ENCODE measurements at regions not wholly inside any gene's neighbourhood (a gene's known extent, or its start where the extent isn't known, plus 50 kb on each side); places are given as distances from the start of the nearest gene placed in this dataset.

DNA sequence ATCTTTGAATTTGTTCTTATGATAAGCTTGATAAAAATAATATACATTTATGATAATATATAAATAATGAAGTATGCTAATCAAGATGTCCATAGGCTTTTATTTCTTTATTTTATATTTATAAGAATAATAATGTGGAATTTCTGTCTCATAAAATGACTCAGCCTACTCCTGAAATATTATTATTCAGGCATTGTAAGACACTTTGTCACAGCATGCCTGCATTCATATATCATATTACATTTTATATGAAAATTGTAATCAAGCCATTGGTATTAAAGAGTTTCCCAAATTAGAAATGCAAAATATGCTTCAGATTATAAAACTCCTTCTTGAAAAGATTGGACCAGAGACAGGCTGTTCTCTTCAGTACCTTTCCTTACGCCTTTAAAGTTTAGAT is 1303.7 kb upstream of the CADM2 start:
- no peaks in the 10 kb centered on the region for H3K79me2 ChIP-seq (ENCODE audit: low read length)
- TF ChIP-seq CTCF (conservative IDR thresholded peaks at IDR 0.05; ENCODE audit: low read depth, low read length) (no peak), EZH2phosphoT487 (IDR thresholded peaks at IDR 0.05; ENCODE audit: borderline replicate concordance, low read length) (no peak), EZH2 (IDR thresholded peaks at IDR 0.05; ENCODE audit: low read length, unreplicated experiment) (no peak)
- ATAC-seq (peak; percentile 92), DNase-seq (peak; percentile 57)
- no peaks in the 10 kb centered on the region for H3K9me2 ChIP-seq (replicated peaks; ENCODE audit: low read length)
- peaks cover 7% of the 10 kb centered on the region for H3K4me1 ChIP-seq (ENCODE audit: insufficient read depth, low read length)
- ChIA-PET CTCF (no interaction called here), POLR2A (ENCODE audit: unreplicated experiment) (interaction anchor here (0.6 kb wide), 1 partner anchor 1650 kb away, joined by 5 read pairs; no protein-coding TSS in a partner anchor)
- no peak overlapping the region for H3K4me3 ChIP-seq (ENCODE audit: low read length)
- no peak overlapping the region for H3K9ac ChIP-seq (ENCODE audit: low read length)
- H3K9me3 ChIP-seq (ENCODE audit: low read length), result no peaks in the 10 kb centered on the region
- no peak overlapping the region for H3K27ac ChIP-seq (ENCODE audit: low read length)
- H4K20me1 ChIP-seq (ENCODE audit: low read length), result no peaks in the 10 kb centered on the region
- intact Hi-C loops (cut with micrococcal nuclease), result no loop called here
- no peaks in the 10 kb centered on the region for H3K36me3 ChIP-seq (ENCODE audit: low read depth, low read length)
- H2AFZ ChIP-seq (ENCODE audit: low read length), result no peak overlapping the region
- no peaks in the 10 kb centered on the region for H3F3A ChIP-seq (ENCODE audit: low read length, unreplicated experiment)
- H3K4me2 ChIP-seq (ENCODE audit: low read length), result no peak overlapping the region
- BruUV-seq (replicated peaks), result no TSS peak
- no peaks in the 10 kb centered on the region for H3K27me3 ChIP-seq (ENCODE audit: low read length)

DNA sequence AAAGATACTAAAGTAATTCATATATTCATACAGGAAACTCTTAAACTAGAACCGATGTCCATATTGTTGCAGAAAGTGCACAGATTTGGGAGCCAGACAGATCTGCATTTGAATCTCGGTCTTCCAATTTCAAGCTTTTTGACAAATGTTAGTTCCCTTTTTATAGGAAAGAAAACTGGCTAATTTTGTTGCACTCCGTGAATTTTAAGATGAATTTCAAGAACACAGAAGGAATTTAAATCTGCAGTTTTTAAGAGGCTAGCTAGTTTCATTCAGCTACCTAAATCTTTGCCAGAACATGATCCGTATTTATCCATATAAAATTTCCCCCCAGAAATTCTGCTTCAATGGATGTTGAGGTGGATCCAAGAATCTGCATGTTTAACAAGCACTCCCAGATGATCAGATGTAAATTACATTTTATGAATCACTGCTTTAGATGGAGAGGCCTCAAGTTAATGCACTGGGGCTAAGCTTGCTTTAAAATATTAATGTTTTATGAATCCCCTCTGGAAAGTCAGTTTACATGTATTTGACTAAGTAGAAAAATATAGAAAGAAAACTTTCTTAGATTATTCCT is 1296.3 kb upstream of the CADM2 start:
- Histone ChIP-seq H3K79me2 (ENCODE audit: low read length) (no peaks in the 10 kb centered on the region), H3K27ac (ENCODE audit: low read length) (no peak overlapping the region), H3K36me3 (ENCODE audit: low read depth, low read length) (no peaks in the 10 kb centered on the region), H2AFZ (ENCODE audit: low read length) (peak overlapping the region; percentile 29; the same call in 1 of the 2 replicates), H3K4me2 (ENCODE audit: low read length) (no peak overlapping the region), H3K27me3 (ENCODE audit: low read length) (no peaks in the 10 kb centered on the region), H3K9me2 (replicated peaks; ENCODE audit: low read length) (no peaks in the 10 kb centered on the region), H3F3A (ENCODE audit: low read length, unreplicated experiment) (no peaks in the 10 kb centered on the region), H4K20me1 (ENCODE audit: low read length) (no peaks in the 10 kb centered on the region), H3K9me3 (ENCODE audit: low read length) (no peaks in the 10 kb centered on the region), H3K4me1 (ENCODE audit: insufficient read depth, low read length) (no peaks in the 10 kb centered on the region), H3K9ac (ENCODE audit: low read length) (no peak overlapping the region), H3K4me3 (ENCODE audit: low read length) (no peak overlapping the region)
- CTCF ChIA-PET, result interaction anchor here (0.5 kb wide), 1 partner anchor 321 kb away, joined by 4 read pairs; no protein-coding TSS in a partner anchor
- no TSS peak for BruUV-seq (replicated peaks)
- peak; percentile 51; the same call in 1 of the 2 replicates for ATAC-seq
- TF ChIP-seq EZH2phosphoT487 (IDR thresholded peaks at IDR 0.05; ENCODE audit: borderline replicate concordance, low read length) (no peak), EZH2 (IDR thresholded peaks at IDR 0.05; ENCODE audit: low read length, unreplicated experiment) (no peak), CTCF (conservative IDR thresholded peaks at IDR 0.05; ENCODE audit: low read depth, low read length) (no peak)
- intact Hi-C loops (cut with micrococcal nuclease), result no loop called here
- POLR2A ChIA-PET (ENCODE audit: unreplicated experiment), result no interaction called here
- DNase-seq, result no peak

DNA sequence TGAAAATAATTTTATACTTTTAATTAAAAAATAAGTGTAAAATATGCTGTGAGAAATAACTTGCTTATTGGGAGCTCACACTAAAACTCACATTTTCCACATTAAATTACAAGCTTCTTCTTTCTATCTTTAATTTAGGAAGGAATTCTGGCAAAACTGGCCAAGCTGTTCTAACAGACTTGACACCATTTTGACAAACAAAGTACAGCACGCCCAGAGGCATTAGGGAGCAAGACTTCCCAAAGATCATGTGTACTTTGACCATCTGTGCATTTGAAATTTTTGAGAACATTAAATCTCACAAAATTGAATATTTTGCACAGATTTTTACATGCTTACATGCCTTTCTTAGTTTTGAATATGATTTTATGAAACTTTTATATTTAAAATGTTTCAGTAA is 1288.4 kb upstream of the CADM2 start:
- no peaks in the 10 kb centered on the region for H3K36me3 ChIP-seq (ENCODE audit: low read depth, low read length)
- TF ChIP-seq EZH2 (IDR thresholded peaks at IDR 0.05; ENCODE audit: low read length, unreplicated experiment) (no peak), CTCF (conservative IDR thresholded peaks at IDR 0.05; ENCODE audit: low read depth, low read length) (no peak), EZH2phosphoT487 (IDR thresholded peaks at IDR 0.05; ENCODE audit: borderline replicate concordance, low read length) (no peak)
- no peaks in the 10 kb centered on the region for H3F3A ChIP-seq (ENCODE audit: low read length, unreplicated experiment)
- no peaks in the 10 kb centered on the region for H3K79me2 ChIP-seq (ENCODE audit: low read length)
- no peaks in the 10 kb centered on the region for H3K9me3 ChIP-seq (ENCODE audit: low read length)
- no peak overlapping the region for H3K27ac ChIP-seq (ENCODE audit: low read length)
- no peak overlapping the region for H2AFZ ChIP-seq (ENCODE audit: low read length)
- ChIA-PET POLR2A (ENCODE audit: unreplicated experiment) (no interaction called here), CTCF (no interaction called here)
- BruUV-seq (replicated peaks), result no TSS peak
- no peaks in the 10 kb centered on the region for H3K27me3 ChIP-seq (ENCODE audit: low read length)
- DNase-seq (no peak), ATAC-seq (no peak)
- H3K4me3 ChIP-seq (ENCODE audit: low read length), result no peak overlapping the region
- intact Hi-C loops (cut with micrococcal nuclease), result no loop called here
- no peak overlapping the region for H3K4me2 ChIP-seq (ENCODE audit: low read length)
- no peaks in the 10 kb centered on the region for H3K9me2 ChIP-seq (replicated peaks; ENCODE audit: low read length)
- no peaks in the 10 kb centered on the region for H4K20me1 ChIP-seq (ENCODE audit: low read length)
- no peaks in the 10 kb centered on the region for H3K4me1 ChIP-seq (ENCODE audit: insufficient read depth, low read length)
- no peak overlapping the region for H3K9ac ChIP-seq (ENCODE audit: low read length)
